ENCODE measurements at regions not wholly inside any gene's neighbourhood (a gene's known extent, or its start where the extent isn't known, plus 50 kb on each side); places are given as distances from the start of the nearest gene placed in this dataset.

GRCh38 chr2:104102615-104103014 is 751.3 kb upstream of the POU3F3 start:
- Mint-ChIP-seq H3K36me3 (no peaks in the 10 kb centered on the region), H3K27ac (no peak overlapping the region), H3K4me3 (no peak overlapping the region), H3K9me3 (peaks cover 0 to 8% (median 2%) of the 10 kb centered on the region in 7 donors), H3K4me1 (no peaks in the 10 kb centered on the region), H3K27me3 (ENCODE audit: low read depth in 3 of 3) (no peaks in the 10 kb centered on the region)
- no peak overlapping the region for H3K4me2 ChIP-seq (replicated peaks; ENCODE audit: extremely low read depth, low read length, poor library complexity, severe bottlenecking)
- WGBS (ENCODE audit: insufficient coverage) = no CpG with 5 or more reads among the region's 3 CpGs
- no peaks in the 10 kb centered on the region for H3K27me3 ChIP-seq (ENCODE audit: control insufficient read depth in 2 of 2, insufficient read depth in 2 of 2, low read length in 2 of 2)
- no peaks in the 10 kb centered on the region for H3K9me3 ChIP-seq (replicated peaks in 1 of 2; ENCODE audit: control insufficient read depth in 1 of 2, insufficient read depth in 1 of 2, low read length in 2 of 2)
- no peak for DNase-seq
- H3K36me3 ChIP-seq (replicated peaks in 1 of 2; ENCODE audit: control insufficient read depth in 1 of 2, insufficient read depth in 2 of 2, low read length in 2 of 2) = no peaks in the 10 kb centered on the region
- intact Hi-C loops (cut with micrococcal nuclease) = no loop called here
- H3K9ac ChIP-seq (ENCODE audit: insufficient read depth, low read length, poor library complexity, severe bottlenecking) = no peak overlapping the region
- no peaks in the 10 kb centered on the region for H4K20me1 ChIP-seq (ENCODE audit: insufficient read depth, low read length)
- no peaks in the 10 kb centered on the region for H3K79me2 ChIP-seq (ENCODE audit: insufficient read depth, low read length)
- H3K4me3 ChIP-seq (replicated peaks in 1 of 3; ENCODE audit: low read depth in 2 of 3, low read length in 3 of 3) = no peak overlapping the region
- no peak for TF ChIP-seq CTCF (IDR thresholded peaks at IDR 0.05)
- no peaks in the 10 kb centered on the region for H3K4me1 ChIP-seq (ENCODE audit: control insufficient read depth in 1 of 2, insufficient read depth in 2 of 2, low read length in 2 of 2)
- H3K27ac ChIP-seq (ENCODE audit: low read depth in 1 of 2, low read length in 2 of 2) = no peak overlapping the region
- no peak overlapping the region for H2AFZ ChIP-seq (ENCODE audit: insufficient read depth, low read depth, low read length, poor library complexity, severe bottlenecking)

GRCh38 chr2:104109356-104109755 is 744.6 kb upstream of the POU3F3 start:
- no peak overlapping the region for H3K27ac ChIP-seq (ENCODE audit: low read depth in 1 of 2, low read length in 2 of 2)
- no peaks in the 10 kb centered on the region for H3K9me3 ChIP-seq (replicated peaks in 1 of 2; ENCODE audit: control insufficient read depth in 1 of 2, insufficient read depth in 1 of 2, low read length in 2 of 2)
- H3K9ac ChIP-seq (ENCODE audit: insufficient read depth, low read length, poor library complexity, severe bottlenecking) = no peak overlapping the region
- no peak overlapping the region for H2AFZ ChIP-seq (ENCODE audit: insufficient read depth, low read depth, low read length, poor library complexity, severe bottlenecking)
- H3K27ac Mint-ChIP-seq = no peak overlapping the region
- no peaks in the 10 kb centered on the region for H3K27me3 ChIP-seq (ENCODE audit: control insufficient read depth in 2 of 2, insufficient read depth in 2 of 2, low read length in 2 of 2)
- H4K20me1 ChIP-seq (ENCODE audit: insufficient read depth, low read length) = no peaks in the 10 kb centered on the region
- no peaks in the 10 kb centered on the region for H3K4me1 Mint-ChIP-seq
- H3K36me3 Mint-ChIP-seq = no peaks in the 10 kb centered on the region
- no peaks in the 10 kb centered on the region for H3K4me1 ChIP-seq (ENCODE audit: control insufficient read depth in 1 of 2, insufficient read depth in 2 of 2, low read length in 2 of 2)
- peaks cover 0 to 3% (median 0%) of the 10 kb centered on the region in 7 donors for H3K9me3 Mint-ChIP-seq
- WGBS (ENCODE audit: insufficient coverage) = 83% methylated on average over 2 of the region's 8 CpGs
- TF ChIP-seq CTCF (IDR thresholded peaks at IDR 0.05) = no peak
- intact Hi-C loops (cut with micrococcal nuclease) = no loop called here
- H3K4me2 ChIP-seq (replicated peaks; ENCODE audit: extremely low read depth, low read length, poor library complexity, severe bottlenecking) = no peak overlapping the region
- H3K27me3 Mint-ChIP-seq (ENCODE audit: low read depth in 3 of 3) = no peaks in the 10 kb centered on the region
- no peak overlapping the region for H3K4me3 ChIP-seq (replicated peaks in 1 of 3; ENCODE audit: low read depth in 2 of 3, low read length in 3 of 3)
- H3K36me3 ChIP-seq (replicated peaks in 1 of 2; ENCODE audit: control insufficient read depth in 1 of 2, insufficient read depth in 2 of 2, low read length in 2 of 2) = no peaks in the 10 kb centered on the region
- no peak for DNase-seq
- H3K79me2 ChIP-seq (ENCODE audit: insufficient read depth, low read length) = no peaks in the 10 kb centered on the region
- no peak overlapping the region for H3K4me3 Mint-ChIP-seq
